HL-60 (cell line): ENCODE measurements at regions not wholly inside any gene's neighbourhood (a gene's known extent, or its start where the extent isn't known, plus 50 kb on each side); places are given as distances from the start of the nearest gene placed in this dataset.

Source experiments
- DNase-seq, 2 experiments: peaks; one replicate each; pipeline ENCODE4 v3.0.0-alpha.2; 2010 to 2020; ENCODE audit warnings: low read depth in 1 of 2, low spot score in 1 of 2
- H3K27ac ChIP-seq: fragments of 250-450 bp; sonication (Bioruptor Pico); replicated peaks from 2 replicates; pipeline ENCODE4 v1.5.1; 2020; ENCODE audit warnings: mild to moderate bottlenecking, moderate library complexity
- H3K27me3 ChIP-seq: fragments of 250-450 bp; sonication (Bioruptor Pico); 2 replicates; pipeline ENCODE4 v1.5.1; 2021; ENCODE audit warnings: mild to moderate bottlenecking, moderate library complexity; ENCODE audit not compliant: insufficient read depth, poor library complexity, severe bottlenecking
- H3K4me3 ChIP-seq: replicated peaks from 2 replicates; pipeline ENCODE4 v1.5.1; 2011; ENCODE audit warnings: mild to moderate bottlenecking, control low read depth, low read length; ENCODE audit not compliant: insufficient read depth
- GABPA ChIP-seq: IDR thresholded peaks from 2 replicates; pipeline ENCODE4 v1.6.1; 2012; ENCODE audit warnings: low read depth
- POLR2AphosphoS5 ChIP-seq: IDR thresholded peaks from 2 replicates; pipeline ENCODE4 v1.6.1; 2012; ENCODE audit warnings: low read depth
- SPI1 ChIP-seq: IDR thresholded peaks from 2 replicates; pipeline ENCODE4 v1.6.1; 2012; ENCODE audit warnings: low read depth, mild to moderate bottlenecking, borderline replicate concordance
- TF ChIP-seq, protein P1 (sequence below): IDR thresholded peaks from 2 replicates; pipeline ENCODE4 v1.6.1; 2012; ENCODE audit warnings: low read depth; ENCODE audit not compliant: insufficient replicate concordance
- TF ChIP-seq, protein P2 (sequence below): IDR thresholded peaks from one replicate; pipeline ENCODE4 v1.5.1; 2011; ENCODE audit warnings: low read length, control low read depth, inconsistent platforms; ENCODE audit not compliant: insufficient read depth

DNA sequence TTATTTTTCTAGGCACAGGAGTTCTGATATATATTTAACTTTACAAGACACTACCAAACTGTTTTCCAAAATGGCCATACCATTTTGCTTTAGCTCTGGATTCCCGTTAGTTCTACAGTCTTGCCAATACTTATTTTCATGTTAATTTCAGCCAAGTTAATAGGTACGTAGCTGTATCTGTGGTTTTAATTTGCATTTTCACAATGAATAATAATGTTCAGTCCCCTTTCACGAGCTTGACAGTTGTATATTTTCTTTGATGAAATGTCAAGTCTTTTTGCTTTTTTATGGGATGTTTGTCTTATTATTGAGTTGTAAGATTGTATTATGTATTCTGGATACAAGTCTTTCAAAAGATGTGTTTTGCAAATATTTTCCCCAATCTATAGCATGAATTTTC, 50.6 kb upstream of the GALNT5 start:
- no peak overlapping the region for H3K27ac ChIP-seq
- TF ChIP-seq GABPA = no peak
- TF ChIP-seq POLR2AphosphoS5 = no peak
- TF ChIP-seq SPI1 = no peak
- TF ChIP-seq, protein P1, sequence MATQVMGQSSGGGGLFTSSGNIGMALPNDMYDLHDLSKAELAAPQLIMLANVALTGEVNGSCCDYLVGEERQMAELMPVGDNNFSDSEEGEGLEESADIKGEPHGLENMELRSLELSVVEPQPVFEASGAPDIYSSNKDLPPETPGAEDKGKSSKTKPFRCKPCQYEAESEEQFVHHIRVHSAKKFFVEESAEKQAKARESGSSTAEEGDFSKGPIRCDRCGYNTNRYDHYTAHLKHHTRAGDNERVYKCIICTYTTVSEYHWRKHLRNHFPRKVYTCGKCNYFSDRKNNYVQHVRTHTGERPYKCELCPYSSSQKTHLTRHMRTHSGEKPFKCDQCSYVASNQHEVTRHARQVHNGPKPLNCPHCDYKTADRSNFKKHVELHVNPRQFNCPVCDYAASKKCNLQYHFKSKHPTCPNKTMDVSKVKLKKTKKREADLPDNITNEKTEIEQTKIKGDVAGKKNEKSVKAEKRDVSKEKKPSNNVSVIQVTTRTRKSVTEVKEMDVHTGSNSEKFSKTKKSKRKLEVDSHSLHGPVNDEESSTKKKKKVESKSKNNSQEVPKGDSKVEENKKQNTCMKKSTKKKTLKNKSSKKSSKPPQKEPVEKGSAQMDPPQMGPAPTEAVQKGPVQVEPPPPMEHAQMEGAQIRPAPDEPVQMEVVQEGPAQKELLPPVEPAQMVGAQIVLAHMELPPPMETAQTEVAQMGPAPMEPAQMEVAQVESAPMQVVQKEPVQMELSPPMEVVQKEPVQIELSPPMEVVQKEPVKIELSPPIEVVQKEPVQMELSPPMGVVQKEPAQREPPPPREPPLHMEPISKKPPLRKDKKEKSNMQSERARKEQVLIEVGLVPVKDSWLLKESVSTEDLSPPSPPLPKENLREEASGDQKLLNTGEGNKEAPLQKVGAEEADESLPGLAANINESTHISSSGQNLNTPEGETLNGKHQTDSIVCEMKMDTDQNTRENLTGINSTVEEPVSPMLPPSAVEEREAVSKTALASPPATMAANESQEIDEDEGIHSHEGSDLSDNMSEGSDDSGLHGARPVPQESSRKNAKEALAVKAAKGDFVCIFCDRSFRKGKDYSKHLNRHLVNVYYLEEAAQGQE = no peak
- TF ChIP-seq, protein P2, sequence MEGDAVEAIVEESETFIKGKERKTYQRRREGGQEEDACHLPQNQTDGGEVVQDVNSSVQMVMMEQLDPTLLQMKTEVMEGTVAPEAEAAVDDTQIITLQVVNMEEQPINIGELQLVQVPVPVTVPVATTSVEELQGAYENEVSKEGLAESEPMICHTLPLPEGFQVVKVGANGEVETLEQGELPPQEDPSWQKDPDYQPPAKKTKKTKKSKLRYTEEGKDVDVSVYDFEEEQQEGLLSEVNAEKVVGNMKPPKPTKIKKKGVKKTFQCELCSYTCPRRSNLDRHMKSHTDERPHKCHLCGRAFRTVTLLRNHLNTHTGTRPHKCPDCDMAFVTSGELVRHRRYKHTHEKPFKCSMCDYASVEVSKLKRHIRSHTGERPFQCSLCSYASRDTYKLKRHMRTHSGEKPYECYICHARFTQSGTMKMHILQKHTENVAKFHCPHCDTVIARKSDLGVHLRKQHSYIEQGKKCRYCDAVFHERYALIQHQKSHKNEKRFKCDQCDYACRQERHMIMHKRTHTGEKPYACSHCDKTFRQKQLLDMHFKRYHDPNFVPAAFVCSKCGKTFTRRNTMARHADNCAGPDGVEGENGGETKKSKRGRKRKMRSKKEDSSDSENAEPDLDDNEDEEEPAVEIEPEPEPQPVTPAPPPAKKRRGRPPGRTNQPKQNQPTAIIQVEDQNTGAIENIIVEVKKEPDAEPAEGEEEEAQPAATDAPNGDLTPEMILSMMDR = no peak
- no peak overlapping the region for H3K4me3 ChIP-seq
- DNase-seq = no peak
- H3K27me3 ChIP-seq = no peaks in the 10 kb centered on the region
